Choroid plexus epithelial cell (primary cell): ENCODE measurements at regions not wholly inside any gene's neighbourhood (a gene's known extent, or its start where the extent isn't known, plus 50 kb on each side); places are given as distances from the start of the nearest gene placed in this dataset.

Experiments used
- DNase-seq: peaks from one replicate; pipeline ENCODE4 v3.0.0-alpha.2; 2010; ENCODE audit warnings: low read depth
- H3K4me3 ChIP-seq: 2 replicates; pipeline ENCODE4 v1.5.1; 2011; ENCODE audit warnings: low read depth, mild to moderate bottlenecking, control low read depth, low read length, moderate library complexity
- TF ChIP-seq, protein P1 (sequence below): conservative IDR thresholded peaks from 2 replicates; pipeline ENCODE4 v1.5.1; 2011; ENCODE audit warnings: low read depth, mild to moderate bottlenecking, control low read depth, inconsistent platforms, low read length, moderate library complexity

DNA sequence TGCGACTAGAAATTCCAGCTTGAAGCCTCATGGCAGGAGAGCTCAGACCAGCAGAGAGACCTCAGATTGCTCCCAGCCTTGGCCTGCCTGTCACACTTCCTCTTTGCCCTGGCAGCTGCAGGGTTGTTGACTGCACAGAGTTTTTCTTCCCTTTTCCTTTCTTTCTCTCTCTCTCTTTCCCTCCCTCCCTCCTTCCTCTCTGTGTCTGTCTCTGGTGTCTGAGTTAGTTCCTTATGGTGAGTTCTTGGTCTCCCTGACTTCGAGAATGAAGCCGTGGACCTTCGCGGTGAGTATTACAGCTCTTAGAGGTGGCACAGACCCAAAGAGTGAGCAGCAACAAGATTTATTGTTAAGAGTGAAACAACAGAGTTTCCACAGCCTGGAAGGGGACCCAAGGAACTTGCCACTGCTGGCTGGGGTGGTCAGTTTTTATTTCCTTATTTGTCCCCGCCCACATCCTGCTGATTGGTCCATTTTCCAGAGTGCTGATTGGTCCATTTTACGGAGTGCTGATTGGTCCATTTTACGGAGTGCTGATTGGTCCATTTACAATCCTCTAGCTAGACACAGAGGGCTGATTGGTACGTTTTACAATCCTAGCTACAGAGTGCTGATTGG is 266.3 kb downstream of the RPS24 start:
- no peak overlapping the region for H3K4me3 ChIP-seq
- TF ChIP-seq, protein P1, sequence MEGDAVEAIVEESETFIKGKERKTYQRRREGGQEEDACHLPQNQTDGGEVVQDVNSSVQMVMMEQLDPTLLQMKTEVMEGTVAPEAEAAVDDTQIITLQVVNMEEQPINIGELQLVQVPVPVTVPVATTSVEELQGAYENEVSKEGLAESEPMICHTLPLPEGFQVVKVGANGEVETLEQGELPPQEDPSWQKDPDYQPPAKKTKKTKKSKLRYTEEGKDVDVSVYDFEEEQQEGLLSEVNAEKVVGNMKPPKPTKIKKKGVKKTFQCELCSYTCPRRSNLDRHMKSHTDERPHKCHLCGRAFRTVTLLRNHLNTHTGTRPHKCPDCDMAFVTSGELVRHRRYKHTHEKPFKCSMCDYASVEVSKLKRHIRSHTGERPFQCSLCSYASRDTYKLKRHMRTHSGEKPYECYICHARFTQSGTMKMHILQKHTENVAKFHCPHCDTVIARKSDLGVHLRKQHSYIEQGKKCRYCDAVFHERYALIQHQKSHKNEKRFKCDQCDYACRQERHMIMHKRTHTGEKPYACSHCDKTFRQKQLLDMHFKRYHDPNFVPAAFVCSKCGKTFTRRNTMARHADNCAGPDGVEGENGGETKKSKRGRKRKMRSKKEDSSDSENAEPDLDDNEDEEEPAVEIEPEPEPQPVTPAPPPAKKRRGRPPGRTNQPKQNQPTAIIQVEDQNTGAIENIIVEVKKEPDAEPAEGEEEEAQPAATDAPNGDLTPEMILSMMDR, result no peak
- no peak for DNase-seq

DNA sequence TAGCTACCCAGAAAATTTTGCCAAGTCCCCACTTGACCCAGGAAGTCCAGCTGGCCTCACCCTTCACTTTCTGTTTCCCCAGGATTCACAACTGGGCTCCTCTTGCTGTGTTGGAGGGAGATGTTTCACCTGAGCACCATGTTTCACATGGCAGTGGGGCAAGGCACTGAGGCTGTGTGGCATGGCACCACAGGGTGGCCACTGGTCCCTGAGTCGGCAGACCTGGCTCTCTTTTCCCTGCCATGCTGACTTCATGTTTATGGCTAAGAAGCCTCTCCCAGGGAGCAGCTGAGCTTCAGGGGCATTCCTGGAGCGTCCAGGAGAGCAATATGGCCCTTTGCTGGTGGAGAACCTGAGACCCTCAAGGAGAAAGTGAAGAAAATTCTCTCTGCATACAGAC is 266.9 kb downstream of the RPS24 start:
- no peak overlapping the region for H3K4me3 ChIP-seq
- TF ChIP-seq, protein P1, result no peak
- DNase-seq, result no peak

DNA sequence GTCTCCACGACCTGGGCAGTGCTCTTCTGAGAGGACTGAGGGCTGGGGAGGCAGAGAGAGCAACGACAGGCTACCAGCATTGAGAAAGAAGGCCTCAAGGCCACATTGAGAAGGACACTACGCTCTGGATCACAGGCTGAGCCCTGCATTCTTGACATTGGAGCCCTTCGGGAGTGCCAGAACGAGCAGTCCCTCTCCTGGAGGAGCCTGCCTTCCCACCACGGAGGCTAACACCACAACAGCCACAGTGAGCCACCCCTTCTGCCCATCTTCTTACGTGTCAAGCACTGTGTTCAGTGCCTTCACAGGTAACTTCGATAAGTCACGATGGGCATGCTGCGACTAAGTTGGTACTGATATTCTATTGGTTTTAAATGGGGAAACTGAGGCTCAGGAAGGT is 267.8 kb downstream of the RPS24 start:
- no peak overlapping the region for H3K4me3 ChIP-seq
- TF ChIP-seq, protein P1, result no peak
- no peak for DNase-seq

DNA sequence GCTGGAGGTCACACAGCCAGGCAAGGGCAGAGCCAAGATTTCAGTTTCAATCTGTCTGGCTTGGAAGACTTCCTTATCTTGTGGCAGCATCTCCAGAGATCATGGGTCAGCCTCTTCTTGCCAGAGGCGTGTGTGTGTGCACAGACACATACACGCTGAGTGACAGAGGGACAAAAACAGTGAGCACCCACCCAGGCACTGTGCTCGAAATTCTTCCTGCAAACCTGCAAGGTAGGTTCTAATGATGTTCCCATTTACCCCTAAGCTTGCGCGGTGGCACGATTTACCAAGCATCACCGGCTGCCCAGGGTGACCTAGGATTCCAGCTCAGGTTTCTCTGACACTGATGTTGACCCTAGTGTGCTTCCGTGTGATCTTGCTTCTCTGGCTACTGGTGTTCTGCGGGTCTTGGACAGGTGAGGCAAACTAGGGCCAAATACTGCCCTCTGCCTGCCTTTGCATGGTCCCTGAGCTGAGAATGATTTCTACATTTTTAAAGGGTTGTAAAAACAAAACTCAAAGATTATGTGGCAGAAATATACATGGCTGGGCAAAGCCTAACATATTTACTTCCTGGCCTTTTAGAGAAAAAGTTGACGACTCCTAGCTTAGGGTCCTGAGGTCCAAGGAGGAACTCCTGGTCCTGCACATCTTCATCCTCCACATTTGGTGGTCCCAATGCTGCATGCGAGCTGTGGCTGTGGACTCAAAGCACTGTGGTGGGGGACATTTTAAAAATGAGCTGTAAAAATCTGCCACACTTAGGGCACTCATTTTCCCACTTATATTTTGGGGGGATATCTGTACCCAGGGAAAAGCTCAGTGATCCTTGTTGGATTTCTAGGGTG is 268.5 kb downstream of the RPS24 start:
- TF ChIP-seq, protein P1, result peak; percentile 49
- DNase-seq, result peak; percentile 21
- H3K4me3 ChIP-seq, result no peak overlapping the region

DNA sequence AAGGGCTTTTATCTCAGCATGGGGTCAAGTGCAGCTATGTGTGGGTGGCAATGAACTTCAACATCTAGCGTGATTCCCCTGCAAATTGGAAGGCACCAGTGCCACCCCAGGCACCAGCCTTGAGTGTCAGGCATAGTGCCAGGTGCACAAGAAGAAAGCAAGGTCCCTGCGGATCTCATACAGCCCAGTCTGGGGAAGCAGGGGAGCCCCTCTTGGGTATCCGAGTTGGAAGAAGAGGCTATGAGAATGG is 269.0 kb downstream of the RPS24 start:
- DNase-seq, result no peak
- TF ChIP-seq, protein P1, result no peak
- H3K4me3 ChIP-seq, result peak overlapping the region; percentile 66

DNA sequence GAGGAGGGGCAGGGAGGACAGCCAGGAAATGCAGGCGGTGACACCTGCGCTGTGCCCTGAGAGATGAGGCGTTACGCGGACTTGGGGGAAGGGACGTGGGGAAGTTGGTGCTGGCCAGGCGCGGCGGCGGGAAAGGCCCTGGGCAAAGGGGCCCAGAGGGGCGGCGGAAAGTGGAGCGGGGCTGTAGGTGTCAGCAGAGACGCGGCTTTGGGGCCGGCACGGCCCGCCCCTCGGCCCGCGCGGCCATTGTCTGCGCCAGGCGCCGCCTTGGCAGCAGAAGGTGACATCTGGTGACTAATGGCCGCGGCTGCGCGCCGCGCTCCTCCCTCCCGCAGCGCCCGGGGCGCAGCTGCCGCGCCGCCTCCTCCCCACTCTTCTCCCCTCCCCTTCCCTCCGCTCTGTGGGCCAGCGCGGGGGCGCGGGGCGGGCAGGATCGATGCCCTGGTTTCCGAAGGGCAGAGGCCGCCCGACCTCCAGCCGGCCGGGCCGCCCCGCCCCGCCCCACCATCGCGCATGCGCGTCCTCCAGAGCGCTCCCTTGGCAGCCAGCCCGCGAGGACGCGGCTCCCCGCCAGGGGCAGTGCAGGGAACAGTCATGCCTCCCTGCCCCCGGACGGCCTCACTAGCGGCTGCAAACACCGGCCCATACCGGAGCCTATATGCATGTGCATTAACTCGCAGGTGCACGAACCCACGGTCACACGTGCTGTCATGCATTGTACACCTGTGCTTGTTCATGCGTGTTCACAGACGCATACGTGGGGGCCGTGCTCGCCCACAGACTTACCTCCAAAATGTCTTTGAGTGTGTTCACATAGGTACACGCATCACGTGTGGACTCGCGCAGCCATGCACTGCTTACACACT is 269.6 kb downstream of the RPS24 start:
- DNase-seq, result peak; percentile 76
- TF ChIP-seq, protein P1, result peak; percentile 72
- H3K4me3 ChIP-seq, result peak overlapping the region; percentile 66
